OCI-LY1 (cell line): ENCODE measurements at regions not wholly inside any gene's neighbourhood (a gene's known extent, or its start where the extent isn't known, plus 50 kb on each side); places are given as distances from the start of the nearest gene placed in this dataset.

Experiments
- EZH2 ChIP-seq: fragments of 200-600 bp; sonication (generic), shearing (Covaris generic); IDR thresholded peaks from 2 replicates; pipeline ENCODE4 v1.8.0; 2017; ENCODE audit warnings: borderline replicate concordance, mixed run types, mild to moderate bottlenecking, antibody characterized with exemption, low read length, moderate library complexity, mixed read lengths
- TF ChIP-seq, protein P1 (sequence below): fragments of 200-600 bp; sonication (generic), shearing (Covaris generic); IDR thresholded peaks from 2 replicates; pipeline ENCODE4 v1.5.1; 2017; ENCODE audit warnings: mild to moderate bottlenecking, antibody characterized with exemption, low read length, moderate library complexity, mixed read lengths

DNA sequence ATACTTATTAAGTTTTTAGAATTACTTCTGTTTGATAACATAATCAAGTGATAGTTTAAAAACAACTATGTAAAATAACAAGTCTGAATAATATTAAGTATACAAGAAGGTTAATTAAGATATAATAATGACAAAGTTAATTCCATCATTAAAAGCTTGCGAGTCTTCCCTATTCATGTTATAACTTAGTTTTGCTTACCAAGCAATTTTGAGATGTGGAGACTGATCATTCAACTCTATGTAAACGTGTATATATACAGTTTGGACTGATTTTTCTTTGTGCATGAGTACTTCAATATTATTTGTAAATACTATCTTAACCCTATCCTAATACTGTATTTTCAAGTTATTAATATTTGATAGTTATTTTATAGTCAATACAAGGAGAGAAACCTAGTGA is 870.9 kb downstream of the GBE1 start:
- TF ChIP-seq, protein P1, sequence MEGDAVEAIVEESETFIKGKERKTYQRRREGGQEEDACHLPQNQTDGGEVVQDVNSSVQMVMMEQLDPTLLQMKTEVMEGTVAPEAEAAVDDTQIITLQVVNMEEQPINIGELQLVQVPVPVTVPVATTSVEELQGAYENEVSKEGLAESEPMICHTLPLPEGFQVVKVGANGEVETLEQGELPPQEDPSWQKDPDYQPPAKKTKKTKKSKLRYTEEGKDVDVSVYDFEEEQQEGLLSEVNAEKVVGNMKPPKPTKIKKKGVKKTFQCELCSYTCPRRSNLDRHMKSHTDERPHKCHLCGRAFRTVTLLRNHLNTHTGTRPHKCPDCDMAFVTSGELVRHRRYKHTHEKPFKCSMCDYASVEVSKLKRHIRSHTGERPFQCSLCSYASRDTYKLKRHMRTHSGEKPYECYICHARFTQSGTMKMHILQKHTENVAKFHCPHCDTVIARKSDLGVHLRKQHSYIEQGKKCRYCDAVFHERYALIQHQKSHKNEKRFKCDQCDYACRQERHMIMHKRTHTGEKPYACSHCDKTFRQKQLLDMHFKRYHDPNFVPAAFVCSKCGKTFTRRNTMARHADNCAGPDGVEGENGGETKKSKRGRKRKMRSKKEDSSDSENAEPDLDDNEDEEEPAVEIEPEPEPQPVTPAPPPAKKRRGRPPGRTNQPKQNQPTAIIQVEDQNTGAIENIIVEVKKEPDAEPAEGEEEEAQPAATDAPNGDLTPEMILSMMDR: no peak
- TF ChIP-seq EZH2: no peak
